A673 (cell line): ENCODE measurements at regions not wholly inside any gene's neighbourhood (a gene's known extent, or its start where the extent isn't known, plus 50 kb on each side); places are given as distances from the start of the nearest gene placed in this dataset.

Source experiments
- EZH2 ChIP-seq: fragments of 200-600 bp; sonication (generic); IDR thresholded peaks from 2 replicates; pipeline ENCODE4 v1.6.1; 2017; ENCODE audit warnings: borderline replicate concordance, low read depth, mild to moderate bottlenecking, mixed read lengths, antibody characterized with exemption, low read length; ENCODE audit not compliant: poor library complexity, severe bottlenecking
- TF ChIP-seq, protein P1 (sequence below): fragments of 300-800, 200-600 bp; sonication (generic); conservative IDR thresholded peaks from 2 replicates; pipeline ENCODE4 v1.5.1; 2017; ENCODE audit warnings: low read depth, mild to moderate bottlenecking, antibody characterized with exemption, low read length, moderate library complexity, mixed read lengths

- TF ChIP-seq, protein P1, sequence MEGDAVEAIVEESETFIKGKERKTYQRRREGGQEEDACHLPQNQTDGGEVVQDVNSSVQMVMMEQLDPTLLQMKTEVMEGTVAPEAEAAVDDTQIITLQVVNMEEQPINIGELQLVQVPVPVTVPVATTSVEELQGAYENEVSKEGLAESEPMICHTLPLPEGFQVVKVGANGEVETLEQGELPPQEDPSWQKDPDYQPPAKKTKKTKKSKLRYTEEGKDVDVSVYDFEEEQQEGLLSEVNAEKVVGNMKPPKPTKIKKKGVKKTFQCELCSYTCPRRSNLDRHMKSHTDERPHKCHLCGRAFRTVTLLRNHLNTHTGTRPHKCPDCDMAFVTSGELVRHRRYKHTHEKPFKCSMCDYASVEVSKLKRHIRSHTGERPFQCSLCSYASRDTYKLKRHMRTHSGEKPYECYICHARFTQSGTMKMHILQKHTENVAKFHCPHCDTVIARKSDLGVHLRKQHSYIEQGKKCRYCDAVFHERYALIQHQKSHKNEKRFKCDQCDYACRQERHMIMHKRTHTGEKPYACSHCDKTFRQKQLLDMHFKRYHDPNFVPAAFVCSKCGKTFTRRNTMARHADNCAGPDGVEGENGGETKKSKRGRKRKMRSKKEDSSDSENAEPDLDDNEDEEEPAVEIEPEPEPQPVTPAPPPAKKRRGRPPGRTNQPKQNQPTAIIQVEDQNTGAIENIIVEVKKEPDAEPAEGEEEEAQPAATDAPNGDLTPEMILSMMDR, result no peak
- TF ChIP-seq EZH2, result no peak
Observed at GRCh38 chr9:97140566-97140965, 101.6 kb upstream of the CTSV start.
